DND-41 (cell line): ENCODE measurements at regions not wholly inside any gene's neighbourhood (a gene's known extent, or its start where the extent isn't known, plus 50 kb on each side); places are given as distances from the start of the nearest gene placed in this dataset.

Source experiments
- ATAC-seq: fragments of 200-7000 bp; cut with Tn5 transposase; 3 replicates; pipeline ENCODE4 v1.9.1; 2021; ENCODE audit warnings: low read depth; ENCODE audit not compliant: insufficient read depth
- DNase-seq: peaks from one replicate; pipeline ENCODE4 v3.0.0-alpha.2; 2020
- H2AFZ ChIP-seq: 2 replicates; pipeline ENCODE4 v1.6.0; 2012; ENCODE audit warnings: low read depth, low read length
- H3K27ac ChIP-seq: 2 replicates; pipeline ENCODE4 v1.5.1; 2012; ENCODE audit warnings: low read length, inconsistent platforms
- H3K27me3 ChIP-seq: fragments of 200-600 bp; sonication (generic); 2 replicates; pipeline ENCODE4 v1.6.0; 2012; ENCODE audit warnings: low read length, mild to moderate bottlenecking, inconsistent platforms; ENCODE audit not compliant: insufficient read depth, poor library complexity
- H3K36me3 ChIP-seq: 2 replicates; pipeline ENCODE4 v1.5.1; 2012; ENCODE audit warnings: low read length, inconsistent platforms; ENCODE audit not compliant: insufficient read depth
- H3K4me1 ChIP-seq: 2 replicates; pipeline ENCODE4 v1.5.1; 2012; ENCODE audit warnings: mild to moderate bottlenecking, low read length; ENCODE audit not compliant: insufficient read depth
- H3K4me2 ChIP-seq: 2 replicates; pipeline ENCODE4 v1.6.0; 2012; ENCODE audit warnings: mild to moderate bottlenecking, moderate library complexity, low read length, inconsistent platforms; ENCODE audit not compliant: insufficient read depth
- H3K4me3 ChIP-seq, 2 experiments: fragments of 200-600 bp in 1 of 2; shearing (Covaris generic) in 1 of 2; 2 replicates each; pipeline ENCODE4 v1.5.1; 2012 to 2016; ENCODE audit warnings: inconsistent platforms in 2 of 2, low read length in 2 of 2, mild to moderate bottlenecking in 2 of 2, low read depth in 1 of 2, moderate library complexity in 1 of 2
- H3K79me2 ChIP-seq: 2 replicates; pipeline ENCODE4 v1.6.0; 2012; ENCODE audit warnings: low read length, inconsistent platforms; ENCODE audit not compliant: insufficient read depth
- H3K9ac ChIP-seq: 2 replicates; pipeline ENCODE4 v1.6.0; 2012; ENCODE audit warnings: low read depth, mild to moderate bottlenecking, inconsistent platforms, low read length, moderate library complexity
- H3K9me3 ChIP-seq: 2 replicates; pipeline ENCODE4 v1.5.1; 2012; ENCODE audit warnings: low read length, moderate library complexity, mild to moderate bottlenecking, inconsistent platforms; ENCODE audit not compliant: insufficient read depth, severe bottlenecking
- H4K20me1 ChIP-seq: 2 replicates; pipeline ENCODE4 v1.6.0; 2012; ENCODE audit warnings: low read length; ENCODE audit not compliant: insufficient read depth
- EZH2 ChIP-seq: IDR thresholded peaks from 3 replicates; pipeline ENCODE4 v1.6.1; 2012; ENCODE audit warnings: borderline replicate concordance, low read depth, mild to moderate bottlenecking, moderate library complexity, low read length, inconsistent platforms; ENCODE audit not compliant: severe bottlenecking
- TF ChIP-seq, protein P1 (sequence below): IDR thresholded peaks from 2 replicates; pipeline ENCODE4 v1.5.1; 2012; ENCODE audit warnings: borderline replicate concordance, low read length, moderate library complexity, mild to moderate bottlenecking; ENCODE audit not compliant: poor library complexity, severe bottlenecking; ENCODE audit errors: extremely low read depth

DNA sequence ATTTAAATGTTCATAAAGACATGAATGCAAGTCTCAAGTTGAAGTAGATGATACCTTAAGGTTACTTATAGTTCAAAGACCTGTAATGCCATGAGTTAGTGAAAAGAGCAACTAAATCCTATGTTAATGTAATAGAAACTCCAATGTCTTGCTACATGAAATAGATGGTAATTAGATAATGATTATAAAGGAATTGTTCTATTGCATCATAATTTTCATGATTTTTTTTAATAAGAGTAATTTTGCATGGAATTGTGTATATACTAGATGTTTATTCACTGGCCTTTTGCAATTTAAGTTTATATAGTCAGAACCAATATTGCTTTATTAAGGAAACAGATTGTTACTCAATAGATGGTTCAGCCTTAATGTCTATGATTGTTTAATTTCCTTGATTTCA, 115.5 kb upstream of the SYT10 start:
- no peak overlapping the region for H2AFZ ChIP-seq
- H3K9ac ChIP-seq = no peak overlapping the region
- no peak overlapping the region for H3K27ac ChIP-seq
- ATAC-seq = no peak
- H3K9me3 ChIP-seq = no peaks in the 10 kb centered on the region
- no peak overlapping the region for H3K4me2 ChIP-seq
- no peaks in the 10 kb centered on the region for H3K36me3 ChIP-seq
- no peak for DNase-seq
- H3K4me1 ChIP-seq = no peaks in the 10 kb centered on the region
- H3K4me3 ChIP-seq = no peak overlapping the region
- no peaks in the 10 kb centered on the region for H4K20me1 ChIP-seq
- TF ChIP-seq, protein P1, sequence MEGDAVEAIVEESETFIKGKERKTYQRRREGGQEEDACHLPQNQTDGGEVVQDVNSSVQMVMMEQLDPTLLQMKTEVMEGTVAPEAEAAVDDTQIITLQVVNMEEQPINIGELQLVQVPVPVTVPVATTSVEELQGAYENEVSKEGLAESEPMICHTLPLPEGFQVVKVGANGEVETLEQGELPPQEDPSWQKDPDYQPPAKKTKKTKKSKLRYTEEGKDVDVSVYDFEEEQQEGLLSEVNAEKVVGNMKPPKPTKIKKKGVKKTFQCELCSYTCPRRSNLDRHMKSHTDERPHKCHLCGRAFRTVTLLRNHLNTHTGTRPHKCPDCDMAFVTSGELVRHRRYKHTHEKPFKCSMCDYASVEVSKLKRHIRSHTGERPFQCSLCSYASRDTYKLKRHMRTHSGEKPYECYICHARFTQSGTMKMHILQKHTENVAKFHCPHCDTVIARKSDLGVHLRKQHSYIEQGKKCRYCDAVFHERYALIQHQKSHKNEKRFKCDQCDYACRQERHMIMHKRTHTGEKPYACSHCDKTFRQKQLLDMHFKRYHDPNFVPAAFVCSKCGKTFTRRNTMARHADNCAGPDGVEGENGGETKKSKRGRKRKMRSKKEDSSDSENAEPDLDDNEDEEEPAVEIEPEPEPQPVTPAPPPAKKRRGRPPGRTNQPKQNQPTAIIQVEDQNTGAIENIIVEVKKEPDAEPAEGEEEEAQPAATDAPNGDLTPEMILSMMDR = no peak
- TF ChIP-seq EZH2 = no peak
- H3K27me3 ChIP-seq = no peaks in the 10 kb centered on the region
- H3K79me2 ChIP-seq = no peaks in the 10 kb centered on the region

DNA sequence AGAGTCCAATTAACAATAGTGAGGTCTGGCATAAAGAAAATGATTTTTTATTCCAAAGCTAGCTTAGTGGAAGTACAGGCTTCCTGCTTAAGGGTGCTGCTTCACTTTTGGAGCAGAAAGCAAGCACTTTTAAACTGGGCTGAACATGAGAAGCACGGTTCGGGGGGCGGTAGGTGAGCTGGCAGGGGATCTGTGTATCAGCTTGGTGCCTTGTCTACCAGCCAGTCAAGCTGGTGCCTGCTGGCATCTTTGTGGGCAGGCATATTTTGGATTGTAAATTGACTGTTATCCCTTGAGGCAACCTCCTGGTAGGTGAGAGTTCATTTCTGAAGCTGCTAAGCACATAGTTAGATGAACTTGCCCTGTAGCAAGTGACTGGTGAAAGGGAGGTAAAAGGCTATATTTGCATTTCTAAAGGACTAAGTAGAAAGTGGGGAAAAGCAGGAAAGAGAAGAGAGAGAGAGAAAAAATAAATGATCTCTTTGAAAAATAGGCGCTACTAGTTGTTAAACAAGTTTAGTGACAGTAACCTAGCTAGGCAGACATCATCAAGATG, 121.1 kb upstream of the SYT10 start:
- Histone ChIP-seq H3K4me2 (no peak overlapping the region), H3K4me1 (no peaks in the 10 kb centered on the region), H3K27me3 (no peaks in the 10 kb centered on the region), H3K27ac (no peak overlapping the region), H4K20me1 (no peaks in the 10 kb centered on the region), H3K4me3 (no peak overlapping the region), H3K9me3 (no peaks in the 10 kb centered on the region), H3K9ac (no peak overlapping the region), H2AFZ (no peak overlapping the region), H3K79me2 (no peaks in the 10 kb centered on the region), H3K36me3 (no peaks in the 10 kb centered on the region)
- no peak for TF ChIP-seq EZH2
- TF ChIP-seq, protein P1 = no peak
- no peak for DNase-seq
- ATAC-seq = no peak

DNA sequence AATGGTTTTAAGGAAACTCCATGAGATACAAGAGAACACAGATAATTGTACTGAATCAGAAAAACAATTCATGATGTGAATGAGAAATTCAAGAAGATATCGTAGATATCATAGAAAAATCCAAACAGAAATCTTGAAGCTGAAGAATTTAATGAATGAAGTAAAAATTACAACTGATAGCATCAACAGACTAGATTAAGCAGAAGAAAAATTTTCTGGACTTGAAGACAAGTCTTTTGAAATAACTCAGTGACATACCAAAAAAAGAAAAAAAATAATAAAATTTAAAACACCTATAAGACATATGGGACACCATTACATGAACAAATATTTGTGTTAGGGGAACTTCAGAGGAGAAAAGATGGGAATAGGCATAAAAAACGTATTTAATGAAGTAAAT, 122.8 kb upstream of the SYT10 start:
- H3K4me3 ChIP-seq = no peak overlapping the region
- no peaks in the 10 kb centered on the region for H3K4me1 ChIP-seq
- H3K4me2 ChIP-seq = no peak overlapping the region
- TF ChIP-seq, protein P1 = no peak
- TF ChIP-seq EZH2 = no peak
- no peaks in the 10 kb centered on the region for H4K20me1 ChIP-seq
- ATAC-seq (no peak), DNase-seq (no peak)
- H2AFZ ChIP-seq = no peak overlapping the region
- no peak overlapping the region for H3K9ac ChIP-seq
- H3K27ac ChIP-seq = no peak overlapping the region
- no peaks in the 10 kb centered on the region for H3K27me3 ChIP-seq
- H3K79me2 ChIP-seq = no peaks in the 10 kb centered on the region
- no peaks in the 10 kb centered on the region for H3K9me3 ChIP-seq
- H3K36me3 ChIP-seq = no peaks in the 10 kb centered on the region

GRCh38 chr12:33566403-33566802, 126.8 kb upstream of the SYT10 start:
- no peak overlapping the region for H2AFZ ChIP-seq
- no peaks in the 10 kb centered on the region for H3K27me3 ChIP-seq
- no peak overlapping the region for H3K4me2 ChIP-seq
- ATAC-seq (no peak), DNase-seq (no peak)
- no peaks in the 10 kb centered on the region for H3K9me3 ChIP-seq
- H4K20me1 ChIP-seq = no peaks in the 10 kb centered on the region
- TF ChIP-seq EZH2 = no peak
- TF ChIP-seq, protein P1 = no peak
- no peak overlapping the region for H3K27ac ChIP-seq
- no peaks in the 10 kb centered on the region for H3K36me3 ChIP-seq
- no peaks in the 10 kb centered on the region for H3K4me1 ChIP-seq
- H3K9ac ChIP-seq = no peak overlapping the region
- H3K4me3 ChIP-seq = no peak overlapping the region
- H3K79me2 ChIP-seq = no peaks in the 10 kb centered on the region
